DMS 273 treated with DMSO at 0.1 percent for 48 hours (cell line): ENCODE measurements at regions not wholly inside any gene's neighbourhood (a gene's known extent, or its start where the extent isn't known, plus 50 kb on each side); places are given as distances from the start of the nearest gene placed in this dataset.

Experiments
- DNase-seq: peaks from one replicate; lab custom pipeline; 2025; lab: John Stamatoyannopoulos, UW

GRCh38 chr3:177431525-177432176 is 234.4 kb upstream of the TBL1XR1 start:
- no peak for DNase-seq

GRCh38 chr3:177435301-177435700 is 238.0 kb upstream of the TBL1XR1 start:
- no peak for DNase-seq

- DNase-seq, result no peak
Observed at GRCh38 chr3:177437513-177438337, 240.4 kb upstream of the TBL1XR1 start.

GRCh38 chr3:177438596-177439220 is 241.4 kb upstream of the TBL1XR1 start:
- no peak for DNase-seq

- DNase-seq, result no peak
Observed at GRCh38 chr3:177439694-177440269, 242.5 kb upstream of the TBL1XR1 start.

- peak; percentile 76 for DNase-seq
Observed at GRCh38 chr3:177440456-177441104, 243.3 kb upstream of the TBL1XR1 start.

- no peak for DNase-seq
Observed at GRCh38 chr3:177441276-177441812, 244.1 kb upstream of the TBL1XR1 start.

GRCh38 chr3:177441813-177442646 is 244.7 kb upstream of the TBL1XR1 start:
- DNase-seq, result no peak

- no peak for DNase-seq
Observed at GRCh38 chr3:177443469-177443868, 246.2 kb upstream of the TBL1XR1 start.

GRCh38 chr3:177444696-177445095 is 247.4 kb upstream of the TBL1XR1 start:
- no peak for DNase-seq

- no peak for DNase-seq
Observed at GRCh38 chr3:177445549-177445948, 248.3 kb upstream of the TBL1XR1 start.

- no peak for DNase-seq
Observed at GRCh38 chr3:177446165-177446601, 248.9 kb upstream of the TBL1XR1 start.

- DNase-seq, result no peak
Observed at GRCh38 chr3:177447938-177448337, 250.7 kb upstream of the TBL1XR1 start.

- DNase-seq, result no peak
Observed at GRCh38 chr3:177448987-177449359, 251.7 kb upstream of the TBL1XR1 start.

- no peak for DNase-seq
Observed at GRCh38 chr3:177449360-177450006, 252.2 kb upstream of the TBL1XR1 start.

GRCh38 chr3:177451301-177451750 is 254.0 kb upstream of the TBL1XR1 start:
- no peak for DNase-seq

- DNase-seq, result no peak
Observed at GRCh38 chr3:177451864-177452830, 254.9 kb upstream of the TBL1XR1 start.

- DNase-seq, result no peak
Observed at GRCh38 chr3:177452831-177453450, 255.7 kb upstream of the TBL1XR1 start.

- DNase-seq, result no peak
Observed at GRCh38 chr3:177453451-177453844, 256.2 kb upstream of the TBL1XR1 start.
